Thymus (tissue), 11 donors: ENCODE measurements at regions not wholly inside any gene's neighbourhood (a gene's known extent, or its start where the extent isn't known, plus 50 kb on each side); places are given as distances from the start of the nearest gene placed in this dataset.

Experiments used
- DNase-seq, 9 donors: peaks; one replicate each; pipeline ENCODE4 v3.0.0-alpha.2; 2013; ENCODE audit warnings: low spot score in 9 of 9, low read depth in 6 of 9, missing footprints in 1 of 9
- H3K27ac ChIP-seq, 2 donors: one replicate each; pipeline ENCODE4 v1.5.1; 2013; ENCODE audit warnings: control low read depth in 1 of 2, low read depth in 1 of 2, low read length in 1 of 2, mild to moderate bottlenecking in 1 of 2, moderate library complexity in 1 of 2
- H3K27me3 ChIP-seq, 2 donors: one replicate each; pipeline ENCODE4 v1.5.1; 2013; ENCODE audit warnings: low read length in 1 of 2; ENCODE audit not compliant: control insufficient read depth in 2 of 2, insufficient read depth in 1 of 2
- H3K36me3 ChIP-seq, 2 donors: one replicate each; pipeline ENCODE4 v1.5.1; 2013; ENCODE audit warnings: low read length in 1 of 2, mild to moderate bottlenecking in 1 of 2, moderate library complexity in 1 of 2; ENCODE audit not compliant: control insufficient read depth in 2 of 2, insufficient read depth in 2 of 2
- H3K4me1 ChIP-seq, 2 donors: one replicate each; pipeline ENCODE4 v1.5.1; 2013; ENCODE audit warnings: low read length in 2 of 2; ENCODE audit not compliant: control insufficient read depth in 2 of 2, insufficient read depth in 2 of 2
- H3K4me3 ChIP-seq, 2 donors: one replicate each; pipeline ENCODE4 v1.5.1; 2013; ENCODE audit warnings: low read length in 2 of 2, control low read depth in 1 of 2, mild to moderate bottlenecking in 1 of 2
- H3K9me3 ChIP-seq, 2 donors: one replicate each; pipeline ENCODE4 v1.5.1; 2013; ENCODE audit warnings: low read length in 1 of 2, mild to moderate bottlenecking in 1 of 2; ENCODE audit not compliant: control insufficient read depth in 2 of 2, insufficient read depth in 1 of 2
- WGBS: extraction: QIAGEN DNeasy Blood & Tissue Kit; methylation state at CpG from one replicate; pipeline ENCODE4 v1.1.7; 2013; 5-methylcytosine and 5-hydroxymethylcytosine counted together
- donor health status: healthy.

GRCh38 chr1:166272155-166272554 lies 105.4 kb upstream of the FAM78B start:
- Histone ChIP-seq H3K27ac (no peak overlapping the region), H3K4me1 (no peaks in the 10 kb centered on the region), H3K36me3 (no peaks in the 10 kb centered on the region), H3K4me3 (no peak overlapping the region), H3K9me3 (peaks cover 0 to 8% of the 10 kb centered on the region in 2 donors), H3K27me3 (no peaks in the 10 kb centered on the region)
- 97% methylated on average over 1 of the region's 1 CpG for WGBS
- DNase-seq = no peak

GRCh38 chr1:166272851-166273250 lies 106.0 kb upstream of the FAM78B start:
- peaks cover 0 to 11% of the 10 kb centered on the region in 2 donors for H3K9me3 ChIP-seq
- no peaks in the 10 kb centered on the region for H3K4me1 ChIP-seq
- no peaks in the 10 kb centered on the region for H3K27me3 ChIP-seq
- DNase-seq = no peak
- no peaks in the 10 kb centered on the region for H3K36me3 ChIP-seq
- no peak overlapping the region for H3K27ac ChIP-seq
- H3K4me3 ChIP-seq = no peak overlapping the region

GRCh38 chr1:166273618-166274017 lies 106.8 kb upstream of the FAM78B start:
- Histone ChIP-seq H3K9me3 (peaks cover 0 to 11% of the 10 kb centered on the region in 2 donors), H3K27me3 (no peaks in the 10 kb centered on the region), H3K4me1 (no peaks in the 10 kb centered on the region), H3K36me3 (no peaks in the 10 kb centered on the region), H3K27ac (no peak overlapping the region), H3K4me3 (no peak overlapping the region)
- no peak for DNase-seq
- 74% methylated on average over 6 of the region's 6 CpGs for WGBS

- no peak for DNase-seq
- Histone ChIP-seq H3K9me3 (no peaks in the 10 kb centered on the region), H3K4me1 (no peaks in the 10 kb centered on the region), H3K36me3 (no peaks in the 10 kb centered on the region), H3K27me3 (no peaks in the 10 kb centered on the region), H3K4me3 (no peak overlapping the region), H3K27ac (no peak overlapping the region)
- WGBS = 75% methylated on average over 3 of the region's 3 CpGs
Observed at GRCh38 chr1:166282391-166283137, 115.8 kb upstream of the FAM78B start.

- no peaks in the 10 kb centered on the region for H3K36me3 ChIP-seq
- no peak overlapping the region for H3K4me3 ChIP-seq
- 83% methylated on average over 6 of the region's 6 CpGs for WGBS
- H3K9me3 ChIP-seq = no peaks in the 10 kb centered on the region
- no peaks in the 10 kb centered on the region for H3K4me1 ChIP-seq
- DNase-seq = no peak
- H3K27me3 ChIP-seq = no peaks in the 10 kb centered on the region
- no peak overlapping the region for H3K27ac ChIP-seq
Observed at GRCh38 chr1:166283190-166283589, 116.4 kb upstream of the FAM78B start.

GRCh38 chr1:166283600-166283999 lies 116.8 kb upstream of the FAM78B start:
- WGBS = 92% methylated on average over 5 of the region's 5 CpGs
- no peaks in the 10 kb centered on the region for H3K36me3 ChIP-seq

GRCh38 chr1:166289309-166290050 lies 122.7 kb upstream of the FAM78B start:
- Histone ChIP-seq H3K9me3 (no peaks in the 10 kb centered on the region), H3K27ac (no peak overlapping the region)
- WGBS = 94% methylated on average over 4 of the region's 4 CpGs

More at GRCh38 chr1:166283600-166283999, 116.8 kb upstream of the FAM78B start:
- H3K9me3 ChIP-seq = no peaks in the 10 kb centered on the region
- H3K27ac ChIP-seq = no peak overlapping the region
- no peaks in the 10 kb centered on the region for H3K4me1 ChIP-seq
- no peaks in the 10 kb centered on the region for H3K27me3 ChIP-seq
- DNase-seq = no peak
- H3K4me3 ChIP-seq = no peak overlapping the region

GRCh38 chr1:166295656-166296055 lies 128.9 kb upstream of the FAM78B start:
- Histone ChIP-seq H3K4me1 (no peaks in the 10 kb centered on the region), H3K27ac (no peak overlapping the region), H3K9me3 (no peaks in the 10 kb centered on the region), H3K27me3 (no peaks in the 10 kb centered on the region), H3K36me3 (no peaks in the 10 kb centered on the region), H3K4me3 (no peak overlapping the region)
- DNase-seq = no peak
- WGBS = 90% methylated on average over 1 of the region's 1 CpG

More at GRCh38 chr1:166289309-166290050, 122.7 kb upstream of the FAM78B start:
- H3K36me3 ChIP-seq = no peaks in the 10 kb centered on the region
- DNase-seq = no peak
- H3K4me1 ChIP-seq = no peaks in the 10 kb centered on the region
- no peak overlapping the region for H3K4me3 ChIP-seq
- H3K27me3 ChIP-seq = no peaks in the 10 kb centered on the region

GRCh38 chr1:166297993-166298392 lies 131.2 kb upstream of the FAM78B start:
- Histone ChIP-seq H3K4me3 (no peak overlapping the region), H3K9me3 (no peaks in the 10 kb centered on the region), H3K27me3 (no peaks in the 10 kb centered on the region), H3K36me3 (no peaks in the 10 kb centered on the region), H3K4me1 (no peaks in the 10 kb centered on the region), H3K27ac (no peak overlapping the region)
- no peak for DNase-seq
- WGBS = 80% methylated on average over 1 of the region's 1 CpG
